HCT116 (cell line): ENCODE measurements at regions not wholly inside any gene's neighbourhood (a gene's known extent, or its start where the extent isn't known, plus 50 kb on each side); places are given as distances from the start of the nearest gene placed in this dataset.

Experiments used
- ATAC-seq: fragments of 200-7000 bp; cut with Tn5 transposase; 2 replicates; pipeline ENCODE4 v1.9.1; 2020; ENCODE audit warnings: mild to moderate bottlenecking, moderate library complexity
- BruUV-seq: library from RNA; stranded (reverse); fragments of 400-500 nt; replicated peaks from 2 replicates; lab custom pipeline; 2021; lab: Mats Ljungman, UMichigan
- CTCF ChIA-PET: fragments of 300-600 bp; sonication (Branson Sonifier 250); formaldehyde crosslinking; loops from one replicate; lab custom pipeline; 2021; ENCODE audit warnings: antibody characterized with exemption; lab: Charles Lee
- POLR2A ChIA-PET: fragments of 300-600, 350-600 bp; sonication (Branson Sonifier 250); formaldehyde crosslinking; loops from one replicate; lab custom pipeline; 2021; ENCODE audit warnings: antibody characterized with exemption; lab: Charles Lee
- RAD21 ChIA-PET, 2 experiments: fragments of 300-600 bp; sonication (Branson Sonifier 250); formaldehyde crosslinking; loops; one replicate each; lab custom pipeline; 2023; ENCODE audit warnings: low total read pairs in 2 of 2; ENCODE audit not compliant: uncharacterized antibody in 2 of 2, unreplicated experiment in 2 of 2, low non-redundant PET in 1 of 2; lab: Charles Lee
- DNase-seq: peaks from one replicate; pipeline ENCODE4 v3.0.0-alpha.2; 2010; ENCODE audit warnings: low read depth, low spot score
- H2AFZ ChIP-seq: fragments of 200-600 bp; shearing (Covaris generic), sonication (generic); 2 replicates; pipeline ENCODE4 v1.6.1; 2017; ENCODE audit warnings: low read depth, mixed run types, mixed read lengths, antibody characterized with exemption, low read length; ENCODE audit not compliant: poor library complexity, severe bottlenecking
- H3K27ac ChIP-seq: 2 replicates; pipeline ENCODE4 v1.5.1; 2012; ENCODE audit warnings: low read depth, low read length
- H3K27me3 ChIP-seq: fragments of 200-600 bp; sonication (generic); 2 replicates; pipeline ENCODE4 v1.6.1; 2016; ENCODE audit warnings: mixed run types, low read length, mixed read lengths; ENCODE audit not compliant: insufficient read depth
- H3K36me3 ChIP-seq, 2 experiments: fragments of 200-500 bp in 1 of 2; fragments of 200-600 bp in 1 of 2; sonication (Bioruptor generic) in 1 of 2; sonication (generic) in 1 of 2; 2 replicates each; pipeline versions ENCODE4 v1.5.1 to v1.6.1; 2014 to 2016; ENCODE audit warnings: low read length in 2 of 2, inconsistent platforms in 1 of 2, mixed read lengths in 1 of 2, mixed run types in 1 of 2; ENCODE audit not compliant: insufficient read depth in 2 of 2, control insufficient read depth in 1 of 2
- H3K4me1 ChIP-seq, 2 experiments: fragments of 200-600 bp in 1 of 2; sonication (generic) in 1 of 2; 2 replicates each; pipeline versions ENCODE4 v1.5.1 to v1.6.1; 2012 to 2017; ENCODE audit warnings: low read length in 2 of 2, inconsistent platforms in 1 of 2, mild to moderate bottlenecking in 1 of 2, mixed read lengths in 1 of 2, mixed run types in 1 of 2, moderate library complexity in 1 of 2; ENCODE audit not compliant: insufficient read depth in 2 of 2, control insufficient read depth in 1 of 2
- H3K4me2 ChIP-seq: fragments of 200-600 bp; sonication (generic); 2 replicates; pipeline ENCODE4 v1.6.1; 2017; ENCODE audit warnings: mixed run types, low read length, mixed read lengths
- H3K4me3 ChIP-seq, 2 experiments: fragments of 200-600 bp in 1 of 2; sonication (generic) in 1 of 2; replicated peaks in 1 of 2; 2 replicates each; pipeline ENCODE4 v1.5.1; 2011 to 2016; ENCODE audit warnings: low read length in 2 of 2, control low read depth in 1 of 2, low read depth in 1 of 2, mild to moderate bottlenecking in 1 of 2, mixed read lengths in 1 of 2, mixed run types in 1 of 2
- H3K79me2 ChIP-seq: fragments of 200-600 bp; sonication (generic); 2 replicates; pipeline ENCODE4 v1.6.1; 2017; ENCODE audit warnings: mild to moderate bottlenecking, mixed run types, low read length, moderate library complexity, mixed read lengths; ENCODE audit not compliant: insufficient read depth
- H3K9ac ChIP-seq: fragments of 200-600 bp; sonication (generic); 2 replicates; pipeline ENCODE4 v1.6.1; 2016; ENCODE audit warnings: low read length, mixed read lengths
- H3K9me2 ChIP-seq: fragments of 200-600 bp; sonication (generic), shearing (Covaris generic); 2 replicates; pipeline ENCODE4 v1.6.1; 2017; ENCODE audit warnings: mixed run types, mild to moderate bottlenecking, moderate library complexity; ENCODE audit not compliant: insufficient read depth
- H3K9me3 ChIP-seq, 2 experiments: fragments of 200-500 bp in 1 of 2; fragments of 200-600 bp in 1 of 2; sonication (Bioruptor generic) in 1 of 2; sonication (generic) in 1 of 2; 2 replicates each; pipeline ENCODE4 v1.6.1; 2014 to 2017; ENCODE audit warnings: low read length in 2 of 2, mixed read lengths in 2 of 2, inconsistent platforms in 1 of 2, low read depth in 1 of 2, mild to moderate bottlenecking in 1 of 2, mixed run types in 1 of 2, moderate library complexity in 1 of 2; ENCODE audit not compliant: control insufficient read depth in 1 of 2, insufficient read depth in 1 of 2
- H4K20me1 ChIP-seq: fragments of 200-600 bp; sonication (generic), shearing (Covaris generic); 2 replicates; pipeline ENCODE4 v1.6.1; 2017; ENCODE audit warnings: mixed run types, mild to moderate bottlenecking, moderate library complexity; ENCODE audit not compliant: insufficient read depth
- CEBPB ChIP-seq: IDR thresholded peaks from 2 replicates; pipeline ENCODE4 v1.6.1; 2012; ENCODE audit warnings: low read depth
- EGR1 ChIP-seq: IDR thresholded peaks from 2 replicates; pipeline ENCODE4 v1.6.1; 2012; ENCODE audit warnings: low read depth
- EZH2phosphoT487 ChIP-seq: fragments of 200-600 bp; IDR thresholded peaks from 2 replicates; pipeline ENCODE4 v1.6.1; 2018; ENCODE audit warnings: antibody characterized with exemption, borderline replicate concordance
- JUND ChIP-seq: IDR thresholded peaks from 2 replicates; pipeline ENCODE4 v1.6.1; 2012
- RAD21 ChIP-seq: IDR thresholded peaks from 2 replicates; pipeline ENCODE4 v1.6.1; 2012; ENCODE audit warnings: low read depth, mild to moderate bottlenecking
- REST ChIP-seq: IDR thresholded peaks from 2 replicates; pipeline ENCODE4 v1.6.1; 2012; ENCODE audit warnings: low read depth
- SIN3A ChIP-seq: IDR thresholded peaks from 2 replicates; pipeline ENCODE4 v1.6.1; 2012; ENCODE audit warnings: low read depth
- SRF ChIP-seq: IDR thresholded peaks from 2 replicates; pipeline ENCODE4 v1.6.1; 2012; ENCODE audit warnings: low read depth
- TCF7L2 ChIP-seq: IDR thresholded peaks from 2 replicates; pipeline ENCODE4 v1.7.0; 2011; ENCODE audit warnings: borderline replicate concordance, inconsistent platforms; ENCODE audit not compliant: insufficient read depth, insufficient read length; ENCODE audit errors: extremely low read depth
- YY1 ChIP-seq: IDR thresholded peaks from 2 replicates; pipeline ENCODE4 v1.6.1; 2011; ENCODE audit warnings: low read length, low read depth, moderate library complexity, mild to moderate bottlenecking; ENCODE audit not compliant: insufficient replicate concordance; ENCODE audit errors: extremely low read depth
- ZBTB33 ChIP-seq: IDR thresholded peaks from 2 replicates; pipeline ENCODE4 v1.6.1; 2011; ENCODE audit warnings: mild to moderate bottlenecking, low read length, moderate library complexity; ENCODE audit not compliant: insufficient replicate concordance; ENCODE audit errors: extremely low read depth
- ZNF274 ChIP-seq: fragments of 200-500 bp; sonication (Bioruptor generic); IDR thresholded peaks from 2 replicates; pipeline ENCODE4 v1.6.1; 2014; ENCODE audit warnings: mild to moderate bottlenecking, low read depth, low read length, inconsistent platforms
- intact Hi-C: fragments of 100-400 bp; cut with micrococcal nuclease; formaldehyde crosslinking; loops from 2 replicates; pipeline ENCODE4 v1.10.0; 2022
- TF ChIP-seq, protein P1 (sequence below): IDR thresholded peaks from 2 replicates; pipeline ENCODE4 v1.6.1; 2012
- TF ChIP-seq, protein P2 (sequence below): IDR thresholded peaks from 2 replicates; pipeline ENCODE4 v1.6.1; 2012

- H3K4me1 ChIP-seq: no peaks in the 10 kb centered on the region
- TF ChIP-seq SIN3A: no peak
- intact Hi-C loops: no loop called here
These were observed 901.6 kb downstream of the EPHA4 start for GRCh38 chr2:220670511-220670910.

GRCh38 chr2:220673151-220673874 is 898.8 kb downstream of the EPHA4 start:
- no peaks in the 10 kb centered on the region for H3K79me2 ChIP-seq
- no peaks in the 10 kb centered on the region for H3K36me3 ChIP-seq
- no peak for ATAC-seq
- no peak for DNase-seq
- no peaks in the 10 kb centered on the region for H3K9me3 ChIP-seq
- H3K9me2 ChIP-seq: no peaks in the 10 kb centered on the region
- no peak overlapping the region for H3K4me3 ChIP-seq
- ChIA-PET CTCF (no interaction called here), RAD21 (no interaction called here), POLR2A (no interaction called here)
- TF ChIP-seq SIN3A: no peak
- TF ChIP-seq REST: no peak
- TF ChIP-seq EZH2phosphoT487: no peak
- no peak for TF ChIP-seq ZBTB33
- TF ChIP-seq CEBPB: no peak
- TF ChIP-seq EGR1: no peak
- TF ChIP-seq, protein P1, sequence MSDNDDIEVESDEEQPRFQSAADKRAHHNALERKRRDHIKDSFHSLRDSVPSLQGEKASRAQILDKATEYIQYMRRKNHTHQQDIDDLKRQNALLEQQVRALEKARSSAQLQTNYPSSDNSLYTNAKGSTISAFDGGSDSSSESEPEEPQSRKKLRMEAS: no peak
- TF ChIP-seq ZNF274: no peak
- no peak for TF ChIP-seq TCF7L2
- TF ChIP-seq JUND: no peak
- no peak for TF ChIP-seq RAD21
- TF ChIP-seq YY1: no peak
- TF ChIP-seq, protein P2, sequence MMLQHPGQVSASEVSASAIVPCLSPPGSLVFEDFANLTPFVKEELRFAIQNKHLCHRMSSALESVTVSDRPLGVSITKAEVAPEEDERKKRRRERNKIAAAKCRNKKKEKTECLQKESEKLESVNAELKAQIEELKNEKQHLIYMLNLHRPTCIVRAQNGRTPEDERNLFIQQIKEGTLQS: no peak
- no peak for TF ChIP-seq SRF
- no peaks in the 10 kb centered on the region for H3K27me3 ChIP-seq
- H2AFZ ChIP-seq: no peak overlapping the region
- H3K4me2 ChIP-seq: no peak overlapping the region
- no peak overlapping the region for H3K27ac ChIP-seq
- H4K20me1 ChIP-seq: no peaks in the 10 kb centered on the region
- BruUV-seq: no TSS peak
- intact Hi-C loops: no loop called here
- H3K4me1 ChIP-seq: no peaks in the 10 kb centered on the region
- H3K9ac ChIP-seq: no peak overlapping the region

More at GRCh38 chr2:220670511-220670910, 901.6 kb downstream of the EPHA4 start:
- Histone ChIP-seq H4K20me1 (no peaks in the 10 kb centered on the region), H3K4me3 (no peak overlapping the region), H3K9me3 (no peaks in the 10 kb centered on the region), H3K9me2 (no peaks in the 10 kb centered on the region), H2AFZ (no peak overlapping the region), H3K36me3 (no peaks in the 10 kb centered on the region), H3K9ac (no peak overlapping the region), H3K79me2 (no peaks in the 10 kb centered on the region), H3K4me2 (no peak overlapping the region), H3K27ac (no peak overlapping the region), H3K27me3 (no peaks in the 10 kb centered on the region)
- ATAC-seq (no peak), DNase-seq (no peak)
- ChIA-PET POLR2A (no interaction called here), CTCF (no interaction called here), RAD21 (no interaction called here)
- BruUV-seq: no TSS peak
